ENCODE measurements at regions not wholly inside any gene's neighbourhood (a gene's known extent, or its start where the extent isn't known, plus 50 kb on each side); places are given as distances from the start of the nearest gene placed in this dataset.
A peak's percentile ranks its signal among the peaks of the same experiment; 100 is the strongest.
"Not testable (repeated sequence)": the region's sequence is repeated elsewhere in the genome, so short reads cannot be mapped to it uniquely, and the experiment has no call there.

GRCh38 chr12:104906695-104907094, 51.4 kb downstream of the SLC41A2 start:
- no peak for DNase-seq (ENCODE audit: low read depth)

GRCh38 chr12:104905446-104905845, 52.6 kb downstream of the SLC41A2 start:
- not testable (repeated sequence) for DNase-seq (ENCODE audit: low read depth)

- no peak for DNase-seq (ENCODE audit: low read depth)
Observed at GRCh38 chr12:104903648-104904423, 54.3 kb downstream of the SLC41A2 start.

- no peak for DNase-seq (ENCODE audit: low read depth)
Observed at GRCh38 chr12:104902125-104902524, 56.0 kb downstream of the SLC41A2 start.

GRCh38 chr12:104896710-104897109, 61.4 kb downstream of the SLC41A2 start:
- no peak for DNase-seq (ENCODE audit: low read depth)

- DNase-seq (ENCODE audit: low read depth): no peak
Observed at GRCh38 chr12:104896146-104896545, 61.9 kb downstream of the SLC41A2 start.

- DNase-seq (ENCODE audit: low read depth): no peak
Observed at GRCh38 chr12:104895415-104895814, 62.7 kb downstream of the SLC41A2 start.

- no peak for DNase-seq (ENCODE audit: low read depth)
Observed at GRCh38 chr12:104890476-104891096, 67.5 kb downstream of the SLC41A2 start.

- DNase-seq (ENCODE audit: low read depth): no peak
Observed at GRCh38 chr12:104889735-104890134, 68.4 kb downstream of the SLC41A2 start.

- no peak for DNase-seq (ENCODE audit: low read depth)
Observed at GRCh38 chr12:104888892-104889291, 69.2 kb downstream of the SLC41A2 start.

- DNase-seq (ENCODE audit: low read depth): no peak
Observed at GRCh38 chr12:104888481-104888880, 69.6 kb downstream of the SLC41A2 start.

- DNase-seq (ENCODE audit: low read depth): no peak
Observed at GRCh38 chr12:104887452-104887851, 70.6 kb downstream of the SLC41A2 start.

GRCh38 chr12:104886418-104887401, 71.4 kb downstream of the SLC41A2 start:
- peak; percentile 25 for DNase-seq (ENCODE audit: low read depth)

GRCh38 chr12:104878858-104879257, 79.2 kb downstream of the SLC41A2 start:
- not testable (repeated sequence) for DNase-seq (ENCODE audit: low read depth)

- peak; percentile 27 for DNase-seq (ENCODE audit: low read depth)
Observed at GRCh38 chr12:104877103-104877705, 80.9 kb downstream of the SLC41A2 start.

- DNase-seq (ENCODE audit: low read depth): no peak
Observed at GRCh38 chr12:104873374-104873773, 84.7 kb downstream of the SLC41A2 start.

- DNase-seq (ENCODE audit: low read depth): no peak
Observed at GRCh38 chr12:104870797-104871196, 87.3 kb downstream of the SLC41A2 start.

- DNase-seq (ENCODE audit: low read depth): peak; percentile 40
Observed at GRCh38 chr12:104866291-104866690, 91.8 kb downstream of the SLC41A2 start.

- no peak for DNase-seq (ENCODE audit: low read depth)
Observed at GRCh38 chr12:104865080-104865479, 93.0 kb downstream of the SLC41A2 start.

GRCh38 chr12:104864668-104865067, 93.4 kb downstream of the SLC41A2 start:
- DNase-seq (ENCODE audit: low read depth): no peak

GRCh38 chr12:104863296-104863948, 94.7 kb downstream of the SLC41A2 start:
- DNase-seq (ENCODE audit: low read depth): no peak

Data from renal cortical epithelial cell (primary cell).